Pancreas (tissue), 10 donors: ENCODE measurements at regions not wholly inside any gene's neighbourhood (a gene's known extent, or its start where the extent isn't known, plus 50 kb on each side); places are given as distances from the start of the nearest gene placed in this dataset.
"Not testable (repeated sequence)": the region's sequence is repeated elsewhere in the genome, so short reads cannot be mapped to it uniquely, and the experiment has no call there.

Experiments used
- ATAC-seq, 4 donors: fragments of 200-7000 bp; cut with Tn5 transposase; one replicate each; pipeline versions ENCODE4 v1.8.0 to v1.9.1; 2020; ENCODE audit warnings: mild to moderate bottlenecking in 4 of 4, moderate library complexity in 4 of 4
- DNase-seq, 6 donors: peaks; one replicate each; pipeline ENCODE4 v3.0.0-alpha.2; 2020
- FAIRE-seq: peaks from 2 replicates; lab custom pipeline; 2012; peaks lifted over from hg19 to GRCh38; lab: Jason Lieb, UNC
- H3K27ac ChIP-seq, 4 donors: fragments of 200-600 bp; sonication (generic); 1 replicate in 3 of 4; 2 replicates in 1 of 4; pipeline versions ENCODE4 v1.5.0 to v1.8.0; 2020
- H3K27me3 ChIP-seq, 4 donors: fragments of 200-600 bp; one replicate each; pipeline ENCODE4 v1.8.0; 2021
- H3K36me3 ChIP-seq, 3 donors: fragments of 200-600 bp; sonication (generic) in 1 of 3; one replicate each; pipeline versions ENCODE4 v1.5.0 to v1.8.0; 2020 to 2021
- H3K4me1 ChIP-seq, 3 donors: fragments of 200-600 bp; one replicate each; pipeline ENCODE4 v1.8.0; 2021
- H3K4me3 ChIP-seq, 4 donors: fragments of 200-600 bp; sonication (generic) in 2 of 4; one replicate each; pipeline versions ENCODE4 v1.5.0 to v1.8.0; 2020 to 2021
- H3K9me3 ChIP-seq, 4 donors: fragments of 200-600 bp; one replicate each; pipeline ENCODE4 v1.8.0; 2021
- WGBS, 2 donors: extraction: QIAGEN DNeasy Blood & Tissue Kit; methylation state at CpG; one replicate each; pipeline ENCODE4 v1.1.7; 2013; 5-methylcytosine and 5-hydroxymethylcytosine counted together
- intact Hi-C, 3 donors: fragments of 100-400 bp; cut with DNase I; formaldehyde crosslinking; loops; one replicate each; pipeline versions ENCODE4 v1.11.1 to v1.14.2; 2022
- TF ChIP-seq, protein P1 (sequence below), 4 donors: fragments of 200-600 bp; sonication (generic) in 3 of 4; IDR thresholded peaks; one replicate each; pipeline versions ENCODE4 v1.5.0 to v1.8.0; 2021; ENCODE audit warnings: antibody characterized with exemption in 4 of 4
- donor health status: healthy with polysubstance abuse.
- donor health status: DM: no; HTN: no; CAD: no; lungs with moderate emphysema.
- donor health status: DM: no; HTN: no; CAD: no.
- donor health status: control.
- donor health status: control.
- donor health status: Bipolar disorder and iron deficiency.
- donor health status: DM: yes; HTN: yes; CAD: no.
- donor health status: DM: no; HTN: no; CAD: no.
- donor health status: DM: no; HTN: no; CAD: no.
- donor health status: DM: yes; HTN: yes; CAD: no.

DNA sequence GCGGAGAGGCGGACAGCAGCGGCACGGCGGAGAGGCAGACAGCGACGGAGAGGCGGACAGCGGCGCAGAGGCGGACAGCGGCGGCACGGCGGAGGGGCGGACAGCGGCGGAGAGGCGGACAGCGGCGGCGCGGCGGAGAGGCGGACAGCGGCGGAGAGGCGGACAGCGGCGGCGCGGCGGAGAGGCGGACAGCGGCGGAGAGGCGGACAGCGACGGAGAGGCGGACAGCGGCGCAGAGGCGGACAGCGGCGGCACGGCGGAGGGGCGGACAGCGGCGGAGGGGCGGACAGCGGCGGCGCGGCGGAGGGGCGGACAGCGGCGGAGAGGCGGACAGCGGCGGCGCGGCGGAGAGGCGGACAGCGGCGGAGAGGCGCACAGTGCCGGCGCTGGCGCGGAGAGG lies 393.6 kb downstream of the GOLGA6L6 start:
- H3K27me3 ChIP-seq, intact Hi-C loops, H3K4me3 ChIP-seq, FAIRE-seq, H3K36me3 ChIP-seq, H3K4me1 ChIP-seq, H3K9me3 ChIP-seq, H3K27ac ChIP-seq, ATAC-seq: not testable (repeated sequence)
- WGBS, 2 donors: 61 to 85% methylated on average over 30 to 64 of the region's 73 CpGs
- peak in 1 of 6 donors; percentile 27 for DNase-seq

DNA sequence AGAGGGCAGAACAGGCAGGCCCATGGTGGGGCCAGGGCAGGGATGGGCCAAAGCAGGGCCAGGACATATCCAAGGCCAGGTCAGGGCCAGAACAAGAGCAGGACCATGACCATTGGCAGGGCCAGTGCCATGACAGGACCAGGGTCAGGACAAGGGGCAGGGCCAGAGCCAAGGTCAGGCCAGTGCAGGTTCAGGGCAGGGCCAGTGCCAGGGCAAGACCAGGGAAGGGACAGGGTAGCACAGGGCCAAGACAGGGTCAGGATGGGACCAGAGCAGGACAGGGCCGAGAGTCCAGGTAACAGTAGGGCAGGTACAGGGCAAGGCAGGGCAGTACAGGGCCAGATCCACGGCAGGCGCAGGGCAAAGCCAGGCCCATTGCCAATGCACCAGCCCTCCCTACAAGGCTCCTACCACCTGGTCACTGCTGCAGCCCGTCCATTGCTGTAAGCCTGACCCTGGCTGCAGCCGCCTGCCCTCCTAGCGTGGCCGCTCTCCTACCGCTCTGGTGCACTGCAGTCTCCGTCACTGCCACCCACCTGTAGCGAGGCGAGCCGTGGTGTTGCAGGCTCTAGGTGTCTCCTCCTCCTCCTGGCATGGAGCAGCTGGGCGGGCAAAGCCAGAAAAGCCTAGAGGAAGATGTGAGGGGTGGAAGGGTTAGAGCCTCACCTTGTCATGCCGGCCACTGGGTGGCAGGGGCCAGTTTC lies 397.1 kb downstream of the GOLGA6L6 start:
- H3K9me3 ChIP-seq, intact Hi-C loops, H3K27ac ChIP-seq, H3K27me3 ChIP-seq, H3K4me3 ChIP-seq, H3K36me3 ChIP-seq, H3K4me1 ChIP-seq, ATAC-seq, FAIRE-seq: not testable (repeated sequence)
- WGBS, 2 donors: 82% methylated on average over 11 of the region's 14 CpGs; no CpG with 5 or more reads in 1 of the 2 donors
- DNase-seq: peak in 1 of 6 donors; percentile 50

DNA sequence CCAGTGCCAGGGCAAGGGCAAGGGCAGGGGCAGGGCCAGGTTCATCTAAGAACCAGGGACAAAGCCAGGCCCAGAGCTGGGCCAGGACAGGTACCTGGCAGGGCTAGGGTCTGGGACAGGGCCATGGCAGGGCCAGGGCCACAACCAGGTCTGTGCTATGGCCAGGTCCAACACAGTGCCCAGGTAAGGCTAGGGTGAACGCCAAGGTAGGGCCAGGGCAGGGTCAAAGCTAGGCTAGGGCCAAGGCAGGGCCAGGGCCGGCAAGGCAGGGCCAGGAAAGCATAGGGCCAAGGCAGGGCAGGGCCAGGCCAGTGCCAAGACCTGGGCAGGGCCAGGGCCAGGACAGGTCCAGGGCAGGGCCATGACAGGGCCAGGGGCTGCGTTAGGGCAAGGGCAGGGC lies 398.7 kb downstream of the GOLGA6L6 start:
- 60 to 73% methylated on average over 1 to 2 of the region's 3 CpGs for WGBS, 2 donors
- FAIRE-seq, intact Hi-C loops, H3K4me1 ChIP-seq, H3K9me3 ChIP-seq, H3K4me3 ChIP-seq, H3K27ac ChIP-seq, ATAC-seq, H3K36me3 ChIP-seq, H3K27me3 ChIP-seq: not testable (repeated sequence)
- DNase-seq: peak in 1 of 6 donors; percentile 12

DNA sequence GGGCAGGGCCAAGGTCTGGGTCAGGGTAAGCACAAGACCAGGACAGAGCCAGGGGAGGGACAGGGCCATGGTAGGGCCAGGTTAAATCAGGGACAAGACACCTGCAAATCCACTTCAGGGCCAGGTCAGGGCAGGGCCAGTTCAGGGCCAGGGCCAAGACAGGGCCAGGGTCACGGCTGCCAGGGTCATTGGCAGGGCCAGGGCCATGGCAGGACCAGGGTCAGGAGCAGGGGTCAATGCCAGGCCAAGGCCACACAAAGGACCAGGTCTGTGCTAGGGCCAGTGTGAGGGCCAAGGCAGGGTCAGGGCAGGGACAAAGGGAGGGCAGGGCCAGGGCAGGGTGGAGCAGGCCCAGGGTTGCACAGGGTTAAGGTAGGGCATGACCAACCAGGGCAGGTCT lies 399.2 kb downstream of the GOLGA6L6 start:
- H3K4me3 ChIP-seq, H3K27ac ChIP-seq, H3K27me3 ChIP-seq, intact Hi-C loops, FAIRE-seq, ATAC-seq, H3K4me1 ChIP-seq, H3K36me3 ChIP-seq, H3K9me3 ChIP-seq: not testable (repeated sequence)
- peak in 1 of 6 donors; percentile 66 for DNase-seq
- 38 to 55% methylated on average over 1 of the region's 1 CpG for WGBS, 2 donors

DNA sequence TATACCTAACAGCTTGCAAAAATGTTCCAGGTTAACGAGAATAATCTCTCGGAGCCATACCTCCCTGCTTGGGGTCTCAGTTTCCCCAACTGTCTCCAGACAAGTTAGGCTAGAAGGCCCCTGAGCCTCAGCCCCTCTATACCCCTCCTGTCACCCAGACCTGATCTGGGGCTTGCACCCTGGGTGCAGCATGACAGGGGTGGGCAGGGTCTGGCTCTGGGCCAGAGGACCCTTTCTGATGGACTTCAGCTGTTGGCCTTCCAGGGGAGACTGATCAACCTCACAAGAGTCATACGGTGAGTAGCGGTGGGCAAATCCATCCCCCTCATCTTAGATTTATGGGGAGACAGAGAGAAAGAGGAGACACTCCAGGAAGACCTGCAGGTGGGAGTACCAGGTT lies 416.9 kb downstream of the GOLGA6L6 start:
- H3K9me3 ChIP-seq, H3K27me3 ChIP-seq, intact Hi-C loops, H3K4me3 ChIP-seq, H3K4me1 ChIP-seq, ATAC-seq, FAIRE-seq, H3K27ac ChIP-seq, H3K36me3 ChIP-seq: not testable (repeated sequence)
- DNase-seq: peak in 2 of 6 donors; percentile 18 to 36
- 20 to 50% methylated on average over 2 to 3 of the region's 4 CpGs for WGBS, 2 donors

DNA sequence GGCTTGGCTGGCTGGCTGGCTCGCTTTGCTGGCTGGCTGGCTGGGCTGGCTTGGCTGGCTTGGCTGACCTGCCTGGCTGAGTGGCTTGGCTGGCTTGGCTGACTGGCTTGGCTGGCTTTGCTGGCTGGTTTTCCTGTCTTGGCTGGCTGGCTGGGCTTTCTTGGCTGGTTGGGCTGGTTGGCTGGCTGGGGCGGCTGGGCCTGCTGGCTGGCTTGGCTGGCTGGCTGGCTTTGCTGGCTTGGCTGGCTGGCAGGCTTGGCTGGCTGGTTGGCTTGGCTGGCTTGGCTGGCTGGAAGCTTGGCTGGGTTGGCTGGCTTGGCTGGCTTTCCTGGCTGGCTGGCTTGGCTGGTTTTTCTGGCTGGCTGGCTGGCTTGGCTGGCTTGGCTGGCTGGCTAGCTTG lies 435.6 kb downstream of the GOLGA6L6 start:
- no peaks in the 10 kb centered on the region for H3K36me3 ChIP-seq
- DNase-seq (peak; percentile 7 to 89 (median 24)), FAIRE-seq (no peak), ATAC-seq (peak in 1 of 4 donors; percentile 18)
- intact Hi-C loops: no loop called here
- WGBS, 2 donors: 36 to 43% methylated on average over 2 of the region's 2 CpGs
- H3K27ac ChIP-seq: no peak overlapping the region
- H3K4me3 ChIP-seq: no peak overlapping the region
- no peaks in the 10 kb centered on the region for H3K27me3 ChIP-seq
- no peaks in the 10 kb centered on the region for H3K4me1 ChIP-seq
- no peaks in the 10 kb centered on the region for H3K9me3 ChIP-seq
- TF ChIP-seq, protein P1, sequence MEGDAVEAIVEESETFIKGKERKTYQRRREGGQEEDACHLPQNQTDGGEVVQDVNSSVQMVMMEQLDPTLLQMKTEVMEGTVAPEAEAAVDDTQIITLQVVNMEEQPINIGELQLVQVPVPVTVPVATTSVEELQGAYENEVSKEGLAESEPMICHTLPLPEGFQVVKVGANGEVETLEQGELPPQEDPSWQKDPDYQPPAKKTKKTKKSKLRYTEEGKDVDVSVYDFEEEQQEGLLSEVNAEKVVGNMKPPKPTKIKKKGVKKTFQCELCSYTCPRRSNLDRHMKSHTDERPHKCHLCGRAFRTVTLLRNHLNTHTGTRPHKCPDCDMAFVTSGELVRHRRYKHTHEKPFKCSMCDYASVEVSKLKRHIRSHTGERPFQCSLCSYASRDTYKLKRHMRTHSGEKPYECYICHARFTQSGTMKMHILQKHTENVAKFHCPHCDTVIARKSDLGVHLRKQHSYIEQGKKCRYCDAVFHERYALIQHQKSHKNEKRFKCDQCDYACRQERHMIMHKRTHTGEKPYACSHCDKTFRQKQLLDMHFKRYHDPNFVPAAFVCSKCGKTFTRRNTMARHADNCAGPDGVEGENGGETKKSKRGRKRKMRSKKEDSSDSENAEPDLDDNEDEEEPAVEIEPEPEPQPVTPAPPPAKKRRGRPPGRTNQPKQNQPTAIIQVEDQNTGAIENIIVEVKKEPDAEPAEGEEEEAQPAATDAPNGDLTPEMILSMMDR (IDR thresholded peaks at IDR 0.05): no peak

DNA sequence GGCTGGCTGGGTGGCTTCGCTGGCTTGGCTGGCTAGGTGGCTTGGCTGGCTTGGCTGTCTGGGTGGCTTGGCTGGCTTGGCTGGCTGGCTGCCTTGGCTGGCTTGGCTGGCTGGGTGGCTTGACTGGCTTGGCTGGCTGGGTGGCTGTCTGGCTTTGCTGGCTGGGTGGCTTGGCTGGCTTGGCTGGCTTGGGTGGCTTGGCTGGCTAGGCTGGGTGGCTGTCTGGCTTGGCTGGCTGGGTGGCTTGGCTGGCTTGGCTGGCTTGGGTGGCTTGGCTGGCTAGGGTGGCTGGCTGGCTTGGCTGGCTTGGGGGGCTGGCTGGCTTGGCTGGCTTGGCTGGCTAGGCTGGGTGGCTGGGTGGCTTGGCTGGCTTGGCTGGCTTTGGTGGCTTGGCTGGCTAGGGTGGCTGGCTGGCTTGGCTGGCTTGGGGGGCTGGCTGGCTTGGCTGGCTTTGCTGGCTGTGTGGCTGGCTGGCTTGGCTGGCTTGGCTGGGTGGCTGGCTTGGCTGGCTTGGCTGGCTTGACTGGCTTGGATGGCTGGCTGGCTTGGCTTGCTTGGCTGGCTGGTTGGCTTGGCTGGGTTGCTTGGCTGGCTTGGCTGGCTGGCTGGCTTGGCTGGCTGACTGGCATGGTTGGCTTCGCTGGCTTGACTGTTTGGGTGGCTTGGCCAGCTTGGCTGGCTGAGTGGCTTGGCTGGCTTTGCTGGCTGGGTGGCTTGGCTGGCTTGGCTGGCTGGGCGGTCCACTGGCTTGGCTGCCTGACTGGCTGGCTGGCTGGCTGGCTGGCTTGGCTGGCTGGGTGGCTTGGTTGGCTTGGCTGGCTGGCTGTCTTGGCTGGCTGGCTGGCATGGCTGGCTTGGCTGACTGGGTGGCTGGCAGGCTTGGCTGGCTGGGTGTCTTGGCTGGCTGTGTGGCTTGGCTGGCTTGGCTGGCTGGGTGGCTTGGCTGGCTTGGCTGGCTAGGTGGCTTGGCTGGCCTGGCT lies 436.3 kb downstream of the GOLGA6L6 start:
- H3K9me3 ChIP-seq, H3K4me3 ChIP-seq, H3K27ac ChIP-seq, H3K4me1 ChIP-seq, intact Hi-C loops, FAIRE-seq, H3K27me3 ChIP-seq, ATAC-seq, H3K36me3 ChIP-seq: not testable (repeated sequence)
- 78 to 79% methylated on average over 2 of the region's 3 CpGs for WGBS, 2 donors
- peak in 5 of 6 donors; percentile 12 to 85 (median 14) for DNase-seq

DNA sequence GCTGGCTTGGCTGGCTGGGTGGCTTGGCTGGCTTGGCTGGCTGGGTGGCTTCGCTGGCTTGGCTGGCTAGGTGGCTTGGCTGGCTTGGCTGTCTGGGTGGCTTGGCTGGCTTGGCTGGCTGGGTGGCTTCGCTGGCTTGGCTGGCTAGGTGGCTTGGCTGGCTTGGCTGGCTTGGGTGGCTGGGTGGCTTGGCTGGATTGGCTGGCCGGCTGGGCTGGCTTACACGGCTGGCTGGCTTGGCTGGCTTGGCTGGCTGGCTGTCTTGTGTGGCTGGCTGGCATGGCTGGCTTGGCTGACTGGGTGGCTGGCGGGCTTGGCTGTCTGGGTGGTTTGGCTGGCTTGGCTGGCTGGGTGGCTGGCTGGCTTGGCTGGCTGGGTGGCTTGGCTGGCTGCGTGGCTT lies 437.0 kb downstream of the GOLGA6L6 start:
- intact Hi-C loops, H3K4me1 ChIP-seq, FAIRE-seq, H3K36me3 ChIP-seq, H3K27me3 ChIP-seq, ATAC-seq, H3K27ac ChIP-seq, H3K4me3 ChIP-seq, H3K9me3 ChIP-seq: not testable (repeated sequence)
- DNase-seq: peak in 5 of 6 donors; percentile 11 to 94 (median 30)
- WGBS, 2 donors: 60 to 69% methylated on average over 4 to 5 of the region's 6 CpGs

DNA sequence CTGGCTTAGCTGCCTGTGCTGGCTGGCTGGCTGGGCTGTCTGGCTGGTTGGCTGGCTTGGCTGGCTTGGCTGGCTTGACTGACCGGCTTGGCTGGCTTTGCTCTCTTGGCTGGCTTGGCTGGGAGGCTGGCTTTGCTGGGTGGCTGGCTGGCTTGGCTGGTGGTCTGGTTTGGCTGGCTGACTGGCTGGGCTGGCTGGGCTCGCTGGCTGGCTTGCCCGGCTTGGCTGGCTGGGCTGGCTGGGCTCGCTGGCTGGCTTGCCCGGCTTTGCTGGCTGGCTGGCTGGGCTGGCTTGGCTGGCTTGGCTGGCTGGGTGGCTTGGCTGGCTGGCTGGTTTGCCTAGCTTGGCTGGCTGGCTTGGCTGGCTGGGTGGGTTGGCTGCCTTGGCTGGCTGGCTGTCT lies 438.7 kb downstream of the GOLGA6L6 start:
- H3K27ac ChIP-seq, H3K4me3 ChIP-seq, H3K4me1 ChIP-seq, H3K36me3 ChIP-seq, intact Hi-C loops, H3K9me3 ChIP-seq, ATAC-seq, H3K27me3 ChIP-seq, FAIRE-seq: not testable (repeated sequence)
- peak in 5 of 6 donors; percentile 11 to 95 (median 38) for DNase-seq
- 72 to 81% methylated on average over 4 to 5 of the region's 5 CpGs for WGBS, 2 donors

DNA sequence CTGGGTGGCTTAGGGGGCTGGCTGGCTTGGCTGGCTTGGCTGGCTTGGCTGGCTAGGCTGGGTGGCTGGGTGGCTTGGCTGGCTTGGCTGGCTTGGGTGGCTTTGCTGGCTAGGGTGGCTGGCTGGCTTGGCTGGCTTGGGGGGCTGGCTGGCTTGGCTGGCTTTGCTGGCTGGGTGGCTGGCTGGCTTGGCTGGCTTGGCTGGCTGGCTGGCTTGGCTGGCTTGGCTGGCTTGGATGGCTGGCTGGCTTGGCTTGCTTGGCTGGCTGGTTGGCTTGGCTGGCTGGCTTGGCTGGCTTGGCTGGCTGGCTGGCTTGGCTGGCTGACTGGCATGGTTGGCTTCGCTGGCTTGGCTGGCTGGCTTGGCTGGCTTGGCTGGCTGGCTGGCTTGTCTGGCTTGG lies 439.4 kb downstream of the GOLGA6L6 start:
- not testable (repeated sequence) for H3K9me3 ChIP-seq, FAIRE-seq
- 50% methylated on average over 1 of the region's 1 CpG for WGBS, 2 donors

DNA sequence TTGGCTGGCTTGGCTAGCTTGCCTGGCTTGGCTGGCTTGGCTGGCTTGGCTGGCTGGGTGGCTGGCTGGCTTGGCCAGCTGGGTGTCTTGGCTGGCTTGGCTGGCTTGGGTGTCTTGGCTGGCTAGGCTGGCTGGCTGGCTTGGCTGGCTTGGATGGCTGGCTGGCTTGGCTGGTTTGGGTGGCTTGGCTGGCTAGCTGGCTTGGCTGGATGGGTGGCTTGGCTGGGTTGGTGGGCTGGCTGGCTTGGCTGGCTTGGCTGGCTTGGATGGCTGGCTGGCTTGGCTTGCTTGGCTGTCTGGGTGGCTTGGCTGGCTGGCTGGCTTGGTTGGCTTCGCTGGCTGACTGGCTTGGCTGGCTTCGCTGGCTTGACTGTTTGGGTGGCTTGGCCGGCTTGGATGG lies 440.3 kb downstream of the GOLGA6L6 start:
- ATAC-seq, H3K9me3 ChIP-seq, FAIRE-seq, H3K4me1 ChIP-seq, intact Hi-C loops, H3K4me3 ChIP-seq, DNase-seq, H3K27me3 ChIP-seq, H3K36me3 ChIP-seq, H3K27ac ChIP-seq: not testable (repeated sequence)
- WGBS, 2 donors: no CpG with 5 or more reads among the region's 3 CpGs

More for the DNA sequence above, 439.4 kb downstream of the GOLGA6L6 start:
- H3K36me3 ChIP-seq, H3K27ac ChIP-seq, intact Hi-C loops, H3K4me1 ChIP-seq, ATAC-seq, H3K27me3 ChIP-seq, H3K4me3 ChIP-seq: not testable (repeated sequence)
- peak in 5 of 6 donors; percentile 8 to 95 (median 43) for DNase-seq
